Tongue (tissue), 1 donor: ENCODE measurements at regions not wholly inside any gene's neighbourhood (a gene's known extent, or its start where the extent isn't known, plus 50 kb on each side); places are given as distances from the start of the nearest gene placed in this dataset.

Experiments
- DNase-seq: peaks from one replicate; pipeline ENCODE4 v3.0.0-alpha.2; 2015

- DNase-seq, result no peak
Measured at GRCh38 chr10:1939016-1939415, 201.7 kb upstream of the ADARB2 start.

- no peak for DNase-seq
Measured at GRCh38 chr10:1938317-1938716, 201.0 kb upstream of the ADARB2 start.

GRCh38 chr10:1935912-1936311 is 198.6 kb upstream of the ADARB2 start:
- DNase-seq, result no peak

GRCh38 chr10:1933215-1933614 is 195.9 kb upstream of the ADARB2 start:
- no peak for DNase-seq

- no peak for DNase-seq
Measured at GRCh38 chr10:1932692-1933094, 195.4 kb upstream of the ADARB2 start.

GRCh38 chr10:1928606-1929005 is 191.3 kb upstream of the ADARB2 start:
- DNase-seq, result no peak

GRCh38 chr10:1923998-1924397 is 186.7 kb upstream of the ADARB2 start:
- no peak for DNase-seq

- DNase-seq, result no peak
Measured at GRCh38 chr10:1923586-1923985, 186.3 kb upstream of the ADARB2 start.

GRCh38 chr10:1920941-1921340 is 183.6 kb upstream of the ADARB2 start:
- no peak for DNase-seq

- no peak for DNase-seq
Measured at GRCh38 chr10:1920127-1920526, 182.8 kb upstream of the ADARB2 start.

GRCh38 chr10:1911771-1912170 is 174.4 kb upstream of the ADARB2 start:
- no peak for DNase-seq

- DNase-seq, result no peak
Measured at GRCh38 chr10:1903982-1904381, 166.7 kb upstream of the ADARB2 start.

GRCh38 chr10:1896153-1896552 is 158.8 kb upstream of the ADARB2 start:
- no peak for DNase-seq

- DNase-seq, result no peak
Measured at GRCh38 chr10:1895691-1896090, 158.4 kb upstream of the ADARB2 start.

- DNase-seq, result no peak
Measured at GRCh38 chr10:1894912-1895311, 157.6 kb upstream of the ADARB2 start.

GRCh38 chr10:1893941-1894340 is 156.6 kb upstream of the ADARB2 start:
- no peak for DNase-seq

GRCh38 chr10:1886039-1886438 is 148.7 kb upstream of the ADARB2 start:
- DNase-seq, result no peak

- DNase-seq, result no peak
Measured at GRCh38 chr10:1882728-1883127, 145.4 kb upstream of the ADARB2 start.

- no peak for DNase-seq
Measured at GRCh38 chr10:1882180-1882579, 144.9 kb upstream of the ADARB2 start.

- no peak for DNase-seq
Measured at GRCh38 chr10:1881636-1882035, 144.3 kb upstream of the ADARB2 start.

- DNase-seq, result no peak
Measured at GRCh38 chr10:1874533-1874932, 137.2 kb upstream of the ADARB2 start.

- DNase-seq, result no peak
Measured at GRCh38 chr10:1873661-1874315, 136.5 kb upstream of the ADARB2 start.

GRCh38 chr10:1872151-1872726 is 134.9 kb upstream of the ADARB2 start:
- DNase-seq, result no peak

- no peak for DNase-seq
Measured at GRCh38 chr10:1870491-1870890, 133.2 kb upstream of the ADARB2 start.

GRCh38 chr10:1869861-1870260 is 132.5 kb upstream of the ADARB2 start:
- no peak for DNase-seq
